ENCODE measurements at regions not wholly inside any gene's neighbourhood (a gene's known extent, or its start where the extent isn't known, plus 50 kb on each side); places are given as distances from the start of the nearest gene placed in this dataset.

- no peaks in the 10 kb centered on the region for H3K9me3 Mint-ChIP-seq (ENCODE audit: unreplicated experiment)
- Histone ChIP-seq H3K36me3 (ENCODE audit: insufficient read depth, low read length) (no peaks in the 10 kb centered on the region), H3K27me3 (ENCODE audit: insufficient read depth, low read length) (no peaks in the 10 kb centered on the region), H3K9ac (ENCODE audit: low read length) (no peak overlapping the region), H2AFZ (ENCODE audit: low read depth, low read length) (no peak overlapping the region), H3K4me1 (ENCODE audit: insufficient read depth, low read length) (no peaks in the 10 kb centered on the region), H3K27ac (ENCODE audit: low read depth, low read length) (no peak overlapping the region), H4K20me1 (ENCODE audit: insufficient read depth, low read length) (no peaks in the 10 kb centered on the region), H3K9me3 (ENCODE audit: insufficient read depth, low read depth, low read length) (no peaks in the 10 kb centered on the region), H3K79me2 (ENCODE audit: insufficient read depth, low read length) (no peaks in the 10 kb centered on the region), H3K4me2 (ENCODE audit: low read length) (no peak overlapping the region), H3K4me3 (ENCODE audit: insufficient read depth, low read depth, low read length) (no peak overlapping the region)
- H3K36me3 Mint-ChIP-seq (ENCODE audit: low read depth, unreplicated experiment): no peaks in the 10 kb centered on the region
- DNase-seq (ENCODE audit: low read depth): no peak
- peaks cover 4% of the 10 kb centered on the region for H3K27me3 Mint-ChIP-seq (ENCODE audit: low read depth, unreplicated experiment)
- no peaks in the 10 kb centered on the region for H3K4me1 Mint-ChIP-seq (ENCODE audit: low read depth, unreplicated experiment)
- no peak for FAIRE-seq
- H3K4me3 Mint-ChIP-seq (ENCODE audit: unreplicated experiment): no peak overlapping the region
- H3K27ac Mint-ChIP-seq (ENCODE audit: unreplicated experiment): no peak overlapping the region
- TF ChIP-seq EZH2 (IDR thresholded peaks at IDR 0.05; ENCODE audit: insufficient read depth, low read length) (no peak), CTCF (IDR thresholded peaks at IDR 0.05; ENCODE audit: insufficient read depth, low read depth, low read length) (no peak)
These were observed 239.4 kb downstream of the SPATA18 start for GRCh38 chr4:52290466-52290865.

- Histone ChIP-seq H3K36me3 (ENCODE audit: insufficient read depth, low read length) (no peaks in the 10 kb centered on the region), H3K4me2 (ENCODE audit: low read length) (no peak overlapping the region), H2AFZ (ENCODE audit: low read depth, low read length) (no peak overlapping the region), H3K27me3 (ENCODE audit: insufficient read depth, low read length) (no peaks in the 10 kb centered on the region), H3K9me3 (ENCODE audit: insufficient read depth, low read depth, low read length) (no peaks in the 10 kb centered on the region), H3K4me1 (ENCODE audit: insufficient read depth, low read length) (no peaks in the 10 kb centered on the region), H3K4me3 (ENCODE audit: insufficient read depth, low read depth, low read length) (no peak overlapping the region), H3K79me2 (ENCODE audit: insufficient read depth, low read length) (no peaks in the 10 kb centered on the region), H3K9ac (ENCODE audit: low read length) (no peak overlapping the region), H4K20me1 (ENCODE audit: insufficient read depth, low read length) (no peaks in the 10 kb centered on the region), H3K27ac (ENCODE audit: low read depth, low read length) (no peak overlapping the region)
- no peak for TF ChIP-seq EZH2 (IDR thresholded peaks at IDR 0.05; ENCODE audit: insufficient read depth, low read length)
- TF ChIP-seq CTCF (IDR thresholded peaks at IDR 0.05; ENCODE audit: insufficient read depth, low read depth, low read length): no peak
- Mint-ChIP-seq H3K36me3 (ENCODE audit: low read depth, unreplicated experiment) (no peaks in the 10 kb centered on the region), H3K4me3 (ENCODE audit: unreplicated experiment) (no peak overlapping the region), H3K27ac (ENCODE audit: unreplicated experiment) (no peak overlapping the region), H3K27me3 (ENCODE audit: low read depth, unreplicated experiment) (peaks cover 4% of the 10 kb centered on the region), H3K9me3 (ENCODE audit: unreplicated experiment) (no peaks in the 10 kb centered on the region), H3K4me1 (ENCODE audit: low read depth, unreplicated experiment) (no peaks in the 10 kb centered on the region)
- no peak for FAIRE-seq
- DNase-seq (ENCODE audit: low read depth): no peak
These were observed 241.1 kb downstream of the SPATA18 start for GRCh38 chr4:52292245-52292644.

DNA sequence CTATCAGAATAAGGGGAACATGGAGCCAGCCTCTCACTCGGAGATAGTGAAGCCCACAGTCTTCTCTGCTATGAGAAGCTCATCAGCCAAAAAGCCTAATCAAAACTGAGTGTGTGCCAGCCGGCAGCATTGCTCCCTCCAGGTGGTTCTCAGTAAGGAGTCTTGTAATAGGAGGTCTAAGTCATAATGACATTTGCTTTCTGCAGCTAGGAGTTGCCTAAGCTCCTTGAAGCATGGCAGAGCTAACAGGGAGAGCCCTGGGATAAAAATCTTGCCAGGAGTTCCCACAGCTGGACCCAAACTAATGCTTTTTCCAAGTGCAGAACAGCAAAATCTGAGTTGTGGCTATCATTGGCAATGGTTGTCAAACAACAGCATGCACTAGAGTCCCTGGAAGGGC lies 245.2 kb downstream of the SPATA18 start:
- no peak for FAIRE-seq
- Histone ChIP-seq H3K9me3 (ENCODE audit: insufficient read depth, low read depth, low read length) (no peaks in the 10 kb centered on the region), H3K9ac (ENCODE audit: low read length) (no peak overlapping the region), H3K4me1 (ENCODE audit: insufficient read depth, low read length) (no peaks in the 10 kb centered on the region), H3K4me3 (ENCODE audit: insufficient read depth, low read depth, low read length) (no peak overlapping the region), H3K27ac (ENCODE audit: low read depth, low read length) (no peak overlapping the region), H4K20me1 (ENCODE audit: insufficient read depth, low read length) (no peaks in the 10 kb centered on the region), H3K79me2 (ENCODE audit: insufficient read depth, low read length) (no peaks in the 10 kb centered on the region), H3K4me2 (ENCODE audit: low read length) (no peak overlapping the region), H3K36me3 (ENCODE audit: insufficient read depth, low read length) (no peaks in the 10 kb centered on the region), H3K27me3 (ENCODE audit: insufficient read depth, low read length) (no peaks in the 10 kb centered on the region), H2AFZ (ENCODE audit: low read depth, low read length) (no peak overlapping the region)
- TF ChIP-seq CTCF (IDR thresholded peaks at IDR 0.05; ENCODE audit: insufficient read depth, low read depth, low read length) (no peak), EZH2 (IDR thresholded peaks at IDR 0.05; ENCODE audit: insufficient read depth, low read length) (no peak)
- no peak overlapping the region for H3K4me3 Mint-ChIP-seq (ENCODE audit: unreplicated experiment)
- no peaks in the 10 kb centered on the region for H3K36me3 Mint-ChIP-seq (ENCODE audit: low read depth, unreplicated experiment)
- no peak overlapping the region for H3K27ac Mint-ChIP-seq (ENCODE audit: unreplicated experiment)
- no peaks in the 10 kb centered on the region for H3K4me1 Mint-ChIP-seq (ENCODE audit: low read depth, unreplicated experiment)
- DNase-seq (ENCODE audit: low read depth): no peak
- H3K9me3 Mint-ChIP-seq (ENCODE audit: unreplicated experiment): peaks cover 3% of the 10 kb centered on the region
- H3K27me3 Mint-ChIP-seq (ENCODE audit: low read depth, unreplicated experiment): no peaks in the 10 kb centered on the region
